WTC11 (cell line): ENCODE measurements at regions not wholly inside any gene's neighbourhood (a gene's known extent, or its start where the extent isn't known, plus 50 kb on each side); places are given as distances from the start of the nearest gene placed in this dataset.

ENCODE experiments used
- ATAC-seq: fragments of 200-7000 bp; cut with Tn5 transposase; 2 replicates; pipeline ENCODE4 v1.10.0; 2021; ENCODE audit warnings: mild to moderate bottlenecking, moderate library complexity
- CTCF ChIA-PET: fragments of 300-600 bp; sonication (Branson Sonifier 250); formaldehyde crosslinking; loops from one replicate; lab custom pipeline; 2021; ENCODE audit warnings: antibody characterized with exemption; lab: Charles Lee
- POLR2A ChIA-PET: fragments of 350-600 bp; sonication (Branson Sonifier 250); formaldehyde crosslinking; loops from one replicate; lab custom pipeline; 2021; ENCODE audit warnings: antibody characterized with exemption; lab: Charles Lee
- DNase-seq: peaks from one replicate; pipeline ENCODE4 v3.0.0; 2021; ENCODE audit warnings: low spot score
- H3K27ac Mint-ChIP-seq: 2 replicates; pipeline ENCODE4 v1.8.0; 2021; ENCODE audit warnings: mixed read lengths
- H3K27me3 Mint-ChIP-seq: 2 replicates; pipeline ENCODE4 v1.8.0; 2021; ENCODE audit warnings: low read depth, mild to moderate bottlenecking, moderate library complexity, mixed read lengths
- H3K36me3 Mint-ChIP-seq: 2 replicates; pipeline ENCODE4 v1.8.0; 2021; ENCODE audit warnings: mixed read lengths
- H3K4me1 Mint-ChIP-seq: 2 replicates; pipeline ENCODE4 v1.8.0; 2022; ENCODE audit warnings: mixed read lengths
- H3K4me3 Mint-ChIP-seq: 2 replicates; pipeline ENCODE4 v1.8.0; 2021; ENCODE audit warnings: mild to moderate bottlenecking, moderate library complexity, mixed read lengths
- H3K9me3 Mint-ChIP-seq: 2 replicates; pipeline ENCODE4 v1.8.0; 2021; ENCODE audit warnings: mixed read lengths
- AFF4 ChIP-seq: sonication (generic); formaldehyde crosslinking; IDR thresholded peaks from 2 replicates; pipeline ENCODE4 v1.8.1; 2023; ENCODE audit warnings: mild to moderate bottlenecking, missing genetic modification reagents, borderline replicate concordance
- CBFB ChIP-seq: sonication (generic); formaldehyde crosslinking; IDR thresholded peaks from 2 replicates; pipeline ENCODE4 v1.8.1; 2022; ENCODE audit warnings: mild to moderate bottlenecking, low read depth, missing genetic modification reagents
- CREB1 ChIP-seq: sonication (generic); formaldehyde crosslinking; IDR thresholded peaks from 2 replicates; pipeline ENCODE4 v1.8.0; 2023; ENCODE audit warnings: mild to moderate bottlenecking, missing genetic modification reagents
- EMX1 ChIP-seq: fragments of 250-450 bp; sonication (Bioruptor Pico); IDR thresholded peaks from 2 replicates; pipeline ENCODE4 v1.8.0; 2021; ENCODE audit warnings: mild to moderate bottlenecking
- ESRRA ChIP-seq: sonication (generic); formaldehyde crosslinking; IDR thresholded peaks from 2 replicates; pipeline ENCODE4 v1.8.1; 2022; ENCODE audit warnings: mild to moderate bottlenecking, missing genetic modification reagents, borderline replicate concordance
- IRF2 ChIP-seq: sonication (generic); formaldehyde crosslinking; IDR thresholded peaks from 2 replicates; pipeline ENCODE4 v1.8.0; 2022; ENCODE audit warnings: low read depth, missing genetic modification reagents, borderline replicate concordance
- MAX ChIP-seq: sonication (generic); formaldehyde crosslinking; IDR thresholded peaks from 2 replicates; pipeline ENCODE4 v1.8.0; 2022; ENCODE audit warnings: mild to moderate bottlenecking, missing genetic modification reagents
- MYBL2 ChIP-seq: sonication (generic); formaldehyde crosslinking; IDR thresholded peaks from 2 replicates; pipeline ENCODE4 v1.8.1; 2023; ENCODE audit warnings: mild to moderate bottlenecking, moderate library complexity, missing genetic modification reagents
- PRDM15 ChIP-seq: sonication (generic); formaldehyde crosslinking; IDR thresholded peaks from 2 replicates; pipeline ENCODE4 v1.8.0; 2022; ENCODE audit warnings: missing genetic modification reagents
- PRRX2 ChIP-seq: fragments of 250-450 bp; sonication (Bioruptor Pico); IDR thresholded peaks from 2 replicates; pipeline ENCODE4 v1.8.0; 2021; ENCODE audit warnings: mild to moderate bottlenecking
- SOX15 ChIP-seq: fragments of 250-450 bp; sonication (Bioruptor Pico); IDR thresholded peaks from 2 replicates; pipeline ENCODE4 v1.9.0; 2021; ENCODE audit warnings: mild to moderate bottlenecking
- TP53 ChIP-seq: sonication (generic); formaldehyde crosslinking; IDR thresholded peaks from 2 replicates; pipeline ENCODE4 v1.8.1; 2023; ENCODE audit warnings: mild to moderate bottlenecking, missing genetic modification reagents
- USF2 ChIP-seq: sonication (generic); formaldehyde crosslinking; IDR thresholded peaks from 2 replicates; pipeline ENCODE4 v1.8.1; 2023; ENCODE audit warnings: mild to moderate bottlenecking, missing genetic modification reagents, moderate library complexity
- ZNF121 ChIP-seq: sonication (generic); formaldehyde crosslinking; IDR thresholded peaks from 2 replicates; pipeline ENCODE4 v1.8.0; 2023; ENCODE audit warnings: missing genetic modification reagents
- ZNF671 ChIP-seq: fragments of 250-450 bp; sonication (Bioruptor Pico); IDR thresholded peaks from 2 replicates; pipeline ENCODE4 v1.8.0; 2021; ENCODE audit warnings: mild to moderate bottlenecking
- TF ChIP-seq, protein P1 (sequence below): sonication (generic); formaldehyde crosslinking; IDR thresholded peaks from 2 replicates; pipeline ENCODE4 v1.8.1; 2022; ENCODE audit warnings: low read depth, missing genetic modification reagents, borderline replicate concordance
- TF ChIP-seq, protein P2 (sequence below): sonication (generic); formaldehyde crosslinking; IDR thresholded peaks from 2 replicates; pipeline ENCODE4 v1.8.0; 2023; ENCODE audit warnings: missing genetic modification reagents
- TF ChIP-seq, protein P3 (sequence below): fragments of 250-450 bp; sonication (Bioruptor Pico); IDR thresholded peaks from 2 replicates; pipeline ENCODE4 v1.9.0; 2021; ENCODE audit warnings: mild to moderate bottlenecking, borderline replicate concordance

DNA sequence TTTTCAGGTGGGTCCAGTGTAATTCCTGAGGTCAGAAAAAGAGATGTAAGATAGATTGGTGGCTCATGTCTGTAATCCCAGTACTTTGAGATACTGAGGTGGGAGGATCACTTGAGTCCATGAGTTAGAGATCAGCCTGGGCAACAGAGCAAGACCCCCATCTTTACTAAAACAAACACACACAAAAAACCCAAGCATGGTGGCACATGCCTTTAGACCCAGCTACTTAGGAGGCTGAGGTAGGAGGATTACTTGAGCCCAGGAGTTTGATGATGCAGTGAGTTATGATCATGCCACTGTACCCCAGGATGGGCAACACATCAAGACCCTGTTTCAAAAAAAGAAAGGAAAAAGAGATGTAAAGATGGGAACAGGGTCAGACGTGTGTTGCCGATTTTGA is 857.4 kb upstream of the NDST4 start:
- Mint-ChIP-seq H3K4me1 (peaks cover 38% of the 10 kb centered on the region), H3K27ac (peak overlapping the region; percentile 45; the same call in 1 of the 2 replicates), H3K36me3 (peaks cover 16% of the 10 kb centered on the region), H3K9me3 (peaks cover 15% of the 10 kb centered on the region), H3K27me3 (no peaks in the 10 kb centered on the region)
- CTCF ChIA-PET, result no interaction called here
- no peak for DNase-seq
- TF ChIP-seq CREB1 (CRISPR knock-in tag), result no peak
- peak; percentile 94 for TF ChIP-seq ZNF121 (CRISPR knock-in tag)
- TF ChIP-seq, all 79 proteins: peak for 1
- no peak overlapping the region for H3K4me3 Mint-ChIP-seq
- no peak for ATAC-seq
- POLR2A ChIA-PET, result no interaction called here

DNA sequence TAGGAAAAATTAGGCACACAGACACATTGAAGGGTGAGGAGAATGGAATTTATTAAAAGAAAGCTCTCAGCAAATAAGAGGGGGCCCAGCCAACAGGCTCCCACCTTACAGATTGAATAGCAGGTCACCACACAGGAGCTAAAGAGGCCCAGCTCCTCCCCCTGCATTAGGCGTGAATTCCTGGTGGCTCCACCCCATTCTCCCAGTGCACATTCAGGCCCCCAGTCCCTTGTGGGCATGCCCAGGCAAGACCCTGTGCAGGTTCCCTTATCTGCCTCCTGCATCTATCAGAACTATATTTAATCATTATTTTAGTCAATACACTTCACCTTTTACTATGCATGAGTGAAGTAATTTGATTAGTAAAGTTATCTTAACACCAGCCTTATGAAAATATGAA is 856.3 kb upstream of the NDST4 start:
- TF ChIP-seq, protein P1, sequence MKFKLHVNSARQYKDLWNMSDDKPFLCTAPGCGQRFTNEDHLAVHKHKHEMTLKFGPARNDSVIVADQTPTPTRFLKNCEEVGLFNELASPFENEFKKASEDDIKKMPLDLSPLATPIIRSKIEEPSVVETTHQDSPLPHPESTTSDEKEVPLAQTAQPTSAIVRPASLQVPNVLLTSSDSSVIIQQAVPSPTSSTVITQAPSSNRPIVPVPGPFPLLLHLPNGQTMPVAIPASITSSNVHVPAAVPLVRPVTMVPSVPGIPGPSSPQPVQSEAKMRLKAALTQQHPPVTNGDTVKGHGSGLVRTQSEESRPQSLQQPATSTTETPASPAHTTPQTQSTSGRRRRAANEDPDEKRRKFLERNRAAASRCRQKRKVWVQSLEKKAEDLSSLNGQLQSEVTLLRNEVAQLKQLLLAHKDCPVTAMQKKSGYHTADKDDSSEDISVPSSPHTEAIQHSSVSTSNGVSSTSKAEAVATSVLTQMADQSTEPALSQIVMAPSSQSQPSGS (CRISPR knock-in tag), result no peak
- TF ChIP-seq TP53 (CRISPR knock-in tag), result 0 out of 2 replicates have a peak, but pooled peaks have one; percentile 53
- Mint-ChIP-seq H3K27me3 (no peaks in the 10 kb centered on the region), H3K4me3 (no peak overlapping the region), H3K27ac (no peak overlapping the region; the same call in 1 of the 2 replicates), H3K9me3 (peaks cover 15% of the 10 kb centered on the region), H3K4me1 (peaks cover 37% of the 10 kb centered on the region), H3K36me3 (peaks cover 16% of the 10 kb centered on the region)
- DNase-seq (peak; percentile 26), ATAC-seq (peak; percentile 58)
- CTCF ChIA-PET, result no interaction called here
- POLR2A ChIA-PET, result no interaction called here

DNA sequence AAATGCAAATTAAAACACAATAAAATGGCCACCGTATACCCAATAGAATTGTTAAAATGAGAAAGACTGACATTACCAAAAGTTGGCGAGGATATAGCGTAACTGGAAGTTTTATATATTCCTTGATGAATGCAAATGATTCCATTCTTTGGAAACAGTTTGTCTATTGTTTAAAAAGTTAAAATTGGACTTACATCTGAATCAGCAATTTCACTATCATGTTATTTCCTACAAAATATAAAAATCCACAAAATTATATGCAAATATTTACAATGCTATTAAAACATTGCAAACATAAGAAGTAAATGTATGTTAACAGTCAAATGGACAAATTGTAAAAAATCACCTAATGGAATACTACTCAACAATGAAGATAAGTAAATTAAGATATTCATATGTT is 852.2 kb upstream of the NDST4 start:
- no peak overlapping the region for H3K4me3 Mint-ChIP-seq
- peaks cover 10% of the 10 kb centered on the region for H3K9me3 Mint-ChIP-seq
- H3K36me3 Mint-ChIP-seq, result peaks cover 11% of the 10 kb centered on the region
- H3K27me3 Mint-ChIP-seq, result no peaks in the 10 kb centered on the region
- ATAC-seq (no peak), DNase-seq (no peak)
- H3K4me1 Mint-ChIP-seq, result peaks cover 13% of the 10 kb centered on the region
- ChIA-PET CTCF (no interaction called here), POLR2A (no interaction called here)
- H3K27ac Mint-ChIP-seq, result no peak overlapping the region
- TF ChIP-seq IRF2 (CRISPR knock-in tag), result no peak
- TF ChIP-seq PRRX2 (CRISPR knock-in tag), result no peak
- TF ChIP-seq, protein P2, sequence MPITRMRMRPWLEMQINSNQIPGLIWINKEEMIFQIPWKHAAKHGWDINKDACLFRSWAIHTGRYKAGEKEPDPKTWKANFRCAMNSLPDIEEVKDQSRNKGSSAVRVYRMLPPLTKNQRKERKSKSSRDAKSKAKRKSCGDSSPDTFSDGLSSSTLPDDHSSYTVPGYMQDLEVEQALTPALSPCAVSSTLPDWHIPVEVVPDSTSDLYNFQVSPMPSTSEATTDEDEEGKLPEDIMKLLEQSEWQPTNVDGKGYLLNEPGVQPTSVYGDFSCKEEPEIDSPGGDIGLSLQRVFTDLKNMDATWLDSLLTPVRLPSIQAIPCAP (CRISPR knock-in tag), result no peak
- no peak for TF ChIP-seq AFF4
- TF ChIP-seq, protein P3, sequence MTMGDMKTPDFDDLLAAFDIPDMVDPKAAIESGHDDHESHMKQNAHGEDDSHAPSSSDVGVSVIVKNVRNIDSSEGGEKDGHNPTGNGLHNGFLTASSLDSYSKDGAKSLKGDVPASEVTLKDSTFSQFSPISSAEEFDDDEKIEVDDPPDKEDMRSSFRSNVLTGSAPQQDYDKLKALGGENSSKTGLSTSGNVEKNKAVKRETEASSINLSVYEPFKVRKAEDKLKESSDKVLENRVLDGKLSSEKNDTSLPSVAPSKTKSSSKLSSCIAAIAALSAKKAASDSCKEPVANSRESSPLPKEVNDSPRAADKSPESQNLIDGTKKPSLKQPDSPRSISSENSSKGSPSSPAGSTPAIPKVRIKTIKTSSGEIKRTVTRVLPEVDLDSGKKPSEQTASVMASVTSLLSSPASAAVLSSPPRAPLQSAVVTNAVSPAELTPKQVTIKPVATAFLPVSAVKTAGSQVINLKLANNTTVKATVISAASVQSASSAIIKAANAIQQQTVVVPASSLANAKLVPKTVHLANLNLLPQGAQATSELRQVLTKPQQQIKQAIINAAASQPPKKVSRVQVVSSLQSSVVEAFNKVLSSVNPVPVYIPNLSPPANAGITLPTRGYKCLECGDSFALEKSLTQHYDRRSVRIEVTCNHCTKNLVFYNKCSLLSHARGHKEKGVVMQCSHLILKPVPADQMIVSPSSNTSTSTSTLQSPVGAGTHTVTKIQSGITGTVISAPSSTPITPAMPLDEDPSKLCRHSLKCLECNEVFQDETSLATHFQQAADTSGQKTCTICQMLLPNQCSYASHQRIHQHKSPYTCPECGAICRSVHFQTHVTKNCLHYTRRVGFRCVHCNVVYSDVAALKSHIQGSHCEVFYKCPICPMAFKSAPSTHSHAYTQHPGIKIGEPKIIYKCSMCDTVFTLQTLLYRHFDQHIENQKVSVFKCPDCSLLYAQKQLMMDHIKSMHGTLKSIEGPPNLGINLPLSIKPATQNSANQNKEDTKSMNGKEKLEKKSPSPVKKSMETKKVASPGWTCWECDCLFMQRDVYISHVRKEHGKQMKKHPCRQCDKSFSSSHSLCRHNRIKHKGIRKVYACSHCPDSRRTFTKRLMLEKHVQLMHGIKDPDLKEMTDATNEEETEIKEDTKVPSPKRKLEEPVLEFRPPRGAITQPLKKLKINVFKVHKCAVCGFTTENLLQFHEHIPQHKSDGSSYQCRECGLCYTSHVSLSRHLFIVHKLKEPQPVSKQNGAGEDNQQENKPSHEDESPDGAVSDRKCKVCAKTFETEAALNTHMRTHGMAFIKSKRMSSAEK, result no peak
- no peak for TF ChIP-seq ZNF671 (CRISPR knock-in tag)
- TF ChIP-seq SOX15 (CRISPR knock-in tag), result no peak
- no peak for TF ChIP-seq PRDM15 (CRISPR knock-in tag)
- no peak for TF ChIP-seq ESRRA (CRISPR knock-in tag)
- TF ChIP-seq EMX1 (CRISPR knock-in tag), result no peak
- TF ChIP-seq MAX, result no peak
- no peak for TF ChIP-seq MYBL2
- no peak for TF ChIP-seq USF2 (CRISPR knock-in tag)
- TF ChIP-seq CBFB (CRISPR knock-in tag), result no peak
